SK-N-SH treated with all-trans-retinoic acid at 6 μM for 48 hours (cell line): ENCODE measurements at regions not wholly inside any gene's neighbourhood (a gene's known extent, or its start where the extent isn't known, plus 50 kb on each side); places are given as distances from the start of the nearest gene placed in this dataset.

Source experiments
- TCF4 ChIP-seq: fragments of 250-450 bp; sonication (Bioruptor Pico); IDR thresholded peaks from 2 replicates; pipeline ENCODE4 v1.8.0; 2021; ENCODE audit warnings: mild to moderate bottlenecking, moderate library complexity, borderline replicate concordance
- ZNF565 ChIP-seq: fragments of 450-650 bp; formaldehyde crosslinking; conservative IDR thresholded peaks from 2 replicates; pipeline ENCODE4 v1.5.0; 2020; ENCODE audit warnings: low read depth, mild to moderate bottlenecking, moderate library complexity
- TF ChIP-seq, protein P1 (sequence below): fragments of 250-450 bp; sonication (Bioruptor Pico); IDR thresholded peaks from 2 replicates; pipeline ENCODE4 v1.5.1; 2021; ENCODE audit warnings: mild to moderate bottlenecking, moderate library complexity

DNA sequence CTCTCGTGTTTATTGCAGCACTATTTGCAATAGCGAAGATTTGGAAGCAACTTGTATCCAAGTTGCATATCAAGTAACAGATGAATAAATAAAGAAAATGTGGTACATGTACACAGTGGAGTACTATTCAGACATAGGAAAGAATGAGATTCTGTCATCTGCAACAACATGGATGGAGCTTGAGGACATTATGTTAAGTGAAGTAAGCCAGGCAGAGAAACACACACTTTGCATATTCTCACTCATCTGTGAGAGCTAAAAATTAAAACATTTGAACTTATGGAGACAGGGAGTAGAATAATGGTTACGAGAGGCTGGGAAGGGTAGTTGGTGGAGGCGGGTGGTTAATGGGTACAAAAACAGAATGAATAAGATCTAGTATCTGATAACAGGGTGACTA lies 56.3 kb downstream of the COX7C start:
- TF ChIP-seq TCF4 (CRISPR knock-in tag) (no peak), ZNF565 (CRISPR knock-in tag) (no peak)
- TF ChIP-seq, protein P1, sequence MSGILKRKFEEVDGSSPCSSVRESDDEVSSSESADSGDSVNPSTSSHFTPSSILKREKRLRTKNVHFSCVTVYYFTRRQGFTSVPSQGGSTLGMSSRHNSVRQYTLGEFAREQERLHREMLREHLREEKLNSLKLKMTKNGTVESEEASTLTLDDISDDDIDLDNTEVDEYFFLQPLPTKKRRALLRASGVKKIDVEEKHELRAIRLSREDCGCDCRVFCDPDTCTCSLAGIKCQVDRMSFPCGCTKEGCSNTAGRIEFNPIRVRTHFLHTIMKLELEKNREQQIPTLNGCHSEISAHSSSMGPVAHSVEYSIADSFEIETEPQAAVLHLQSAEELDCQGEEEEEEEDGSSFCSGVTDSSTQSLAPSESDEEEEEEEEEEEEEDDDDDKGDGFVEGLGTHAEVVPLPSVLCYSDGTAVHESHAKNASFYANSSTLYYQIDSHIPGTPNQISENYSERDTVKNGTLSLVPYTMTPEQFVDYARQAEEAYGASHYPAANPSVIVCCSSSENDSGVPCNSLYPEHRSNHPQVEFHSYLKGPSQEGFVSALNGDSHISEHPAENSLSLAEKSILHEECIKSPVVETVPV (CRISPR knock-in tag): no peak
